Suppressor macrophage treated with lipopolysaccharide for 4 hours (primary cell): ENCODE measurements at regions not wholly inside any gene's neighbourhood (a gene's known extent, or its start where the extent isn't known, plus 50 kb on each side); places are given as distances from the start of the nearest gene placed in this dataset.
"Not testable (repeated sequence)": the region's sequence is repeated elsewhere in the genome, so short reads cannot be mapped to it uniquely, and the experiment has no call there.

ENCODE experiments used
- DNase-seq: peaks from one replicate; pipeline ENCODE4 v3.0.0-alpha.2; 2020

DNA sequence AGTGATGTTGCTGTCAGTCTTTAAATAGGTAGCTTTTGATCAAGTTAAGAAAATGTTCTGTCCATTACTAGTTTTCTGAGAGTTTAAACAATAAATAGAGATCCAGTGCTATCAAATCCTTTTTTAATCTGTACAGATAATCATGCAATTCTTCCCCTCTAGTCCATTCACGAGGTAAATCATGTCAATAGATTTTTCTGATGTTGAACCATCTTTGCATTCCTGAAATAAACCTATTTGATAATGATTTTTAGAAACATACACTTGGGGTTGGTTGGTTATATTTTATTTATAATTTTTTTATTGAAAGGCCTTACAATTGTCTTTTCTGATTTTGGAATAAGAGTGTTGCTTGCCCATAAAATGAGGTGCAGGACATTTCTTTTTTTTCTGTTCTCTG is 95.0 kb downstream of the FAM53A start:
- DNase-seq: no peak

DNA sequence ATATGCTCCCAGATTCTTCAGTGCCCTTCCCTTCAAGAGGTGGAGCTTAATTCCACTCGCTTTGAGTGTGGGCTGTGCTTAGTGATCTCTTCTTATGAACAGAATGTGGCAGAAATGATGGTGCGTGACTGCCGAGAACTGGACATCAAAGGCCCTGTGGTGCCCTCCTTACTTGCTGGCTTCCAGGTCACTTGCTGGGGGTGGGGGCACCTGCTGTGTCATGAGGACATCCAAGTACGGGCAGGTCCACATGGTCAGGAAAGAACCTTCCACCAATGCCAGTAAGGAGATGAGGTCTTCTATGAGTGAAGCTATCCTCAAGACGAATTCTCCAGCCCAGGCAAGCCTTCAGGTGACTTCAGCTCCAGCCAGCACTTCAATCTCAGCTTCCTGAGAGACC is 95.8 kb downstream of the FAM53A start:
- DNase-seq: no peak

DNA sequence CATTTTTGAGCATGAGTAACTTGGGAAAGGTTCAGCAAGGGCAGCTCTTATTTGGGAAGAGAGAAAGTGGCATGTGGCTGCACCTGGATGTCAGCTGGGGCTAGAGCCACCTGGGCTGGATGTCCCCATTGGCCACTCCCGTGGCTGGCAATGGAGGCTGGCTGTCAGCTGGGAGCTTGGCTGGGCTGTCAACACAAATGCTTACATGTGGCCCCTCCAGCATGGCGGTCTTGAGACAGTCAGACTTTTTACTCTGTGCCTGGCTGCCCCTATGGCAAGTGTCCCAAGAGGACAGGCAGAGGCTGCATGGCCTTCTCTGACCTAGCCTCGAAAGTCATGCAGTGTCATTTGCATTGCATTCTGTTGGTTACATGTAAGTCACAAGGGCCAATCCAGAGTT is 99.6 kb downstream of the FAM53A start:
- no peak for DNase-seq

DNA sequence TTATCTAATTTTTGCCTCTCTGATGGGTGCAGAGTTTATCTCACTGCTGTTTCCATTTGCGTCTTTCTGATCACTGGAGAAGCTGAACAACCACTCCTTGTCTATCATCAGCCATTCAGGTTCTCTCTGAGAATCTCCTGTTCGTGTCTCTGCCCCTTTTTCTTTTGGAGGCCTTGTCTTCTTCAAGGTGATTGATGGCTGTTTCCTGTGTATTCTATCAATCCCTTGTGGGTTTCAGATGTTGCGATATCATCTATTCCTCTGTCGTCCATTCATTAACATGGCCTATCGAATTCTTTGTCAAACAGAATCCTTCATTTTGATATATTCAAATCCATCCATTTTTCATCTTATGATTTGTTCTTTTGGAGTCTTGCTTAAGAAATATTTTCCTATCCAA is 100.3 kb downstream of the FAM53A start:
- DNase-seq: no peak

DNA sequence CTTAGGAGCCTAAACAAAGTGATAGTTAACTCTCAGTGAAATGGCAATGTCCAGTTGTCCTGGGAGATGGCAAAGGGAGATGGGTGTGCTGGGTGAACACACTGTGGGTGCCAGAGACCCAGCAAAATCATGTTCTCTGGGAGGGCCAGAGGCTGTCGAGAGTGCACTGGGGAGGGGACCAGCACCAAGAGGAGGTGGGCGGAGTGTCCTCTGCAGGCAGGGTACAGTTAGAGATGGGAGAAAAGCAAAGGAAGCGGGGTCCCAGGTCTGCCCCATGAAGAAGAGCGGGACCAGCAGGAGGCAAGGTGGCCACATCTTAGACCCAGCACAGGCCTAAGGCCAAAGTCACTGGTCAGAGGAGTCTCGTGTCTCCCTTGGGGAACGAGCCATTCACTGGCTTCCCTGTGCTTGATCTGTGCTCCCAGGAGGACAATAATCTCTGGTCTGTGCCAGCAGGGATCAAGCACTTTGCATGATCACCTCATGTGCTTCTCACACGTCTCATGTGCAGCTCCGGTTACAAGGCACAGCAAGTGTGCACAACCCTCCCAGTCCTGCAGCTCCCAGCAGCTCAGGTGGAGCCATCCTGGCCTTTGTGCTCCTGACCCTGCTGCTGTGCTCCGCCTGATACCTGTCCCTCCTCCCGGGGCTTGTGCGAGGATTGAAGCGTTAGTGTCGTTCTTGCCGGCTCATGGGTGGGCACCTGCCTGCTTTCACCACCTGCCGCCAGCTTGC is 100.9 kb downstream of the FAM53A start:
- DNase-seq: no peak

DNA sequence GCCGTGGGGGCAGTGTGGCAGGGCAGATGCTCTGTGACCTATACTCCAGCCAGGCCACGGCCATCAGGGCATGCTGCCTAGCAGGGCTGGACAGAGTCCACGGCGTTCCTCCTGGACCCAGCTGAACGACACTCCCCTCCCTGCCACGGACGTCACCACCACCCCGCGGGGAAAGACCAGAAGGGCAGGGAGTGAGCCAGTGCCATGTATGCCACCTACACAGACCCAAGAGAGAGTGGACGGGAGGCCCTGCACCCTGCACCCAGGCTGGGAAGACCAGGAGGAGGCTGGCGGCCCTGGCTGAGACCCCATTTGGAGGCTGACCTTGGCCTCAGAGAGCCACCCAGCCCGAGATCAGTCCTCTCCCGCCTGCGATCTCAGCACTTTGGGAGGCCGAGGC is 101.9 kb downstream of the FAM53A start:
- no peak for DNase-seq

DNA sequence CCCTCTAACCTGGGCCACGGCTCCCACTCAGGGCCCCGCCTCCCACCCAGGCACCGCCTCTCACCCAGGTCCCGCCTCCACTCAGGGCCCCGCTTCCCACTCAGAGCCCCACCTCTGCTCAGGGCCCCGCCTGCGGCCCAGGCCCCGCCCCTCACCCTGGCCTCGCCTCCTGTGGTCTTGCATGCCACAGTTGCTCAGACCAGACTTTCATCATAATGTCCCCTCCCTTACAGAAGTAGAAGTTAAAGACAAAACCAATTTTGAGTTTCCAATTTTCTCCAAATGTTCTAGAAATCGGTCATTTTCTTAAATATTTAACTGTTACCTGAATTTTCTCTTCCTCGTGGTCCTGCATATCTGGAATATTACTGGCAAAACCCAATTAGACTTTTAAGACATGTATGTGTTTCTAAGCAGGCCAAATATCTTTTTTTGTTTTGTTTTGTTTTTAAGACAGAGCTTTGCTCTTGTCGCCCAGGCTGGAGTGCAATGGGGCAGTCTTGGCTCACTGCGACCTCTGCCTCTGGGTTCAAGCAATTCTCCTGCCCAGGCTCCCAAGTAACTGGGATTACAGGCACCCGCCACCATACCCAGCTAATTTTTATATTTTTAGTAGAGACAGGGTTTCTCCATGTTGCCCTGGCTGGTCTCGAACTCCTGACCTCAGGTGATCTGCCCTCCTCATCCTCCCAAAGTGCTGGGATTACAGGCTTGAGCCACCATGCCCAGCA is 102.8 kb downstream of the FAM53A start:
- DNase-seq: peak; percentile 94

DNA sequence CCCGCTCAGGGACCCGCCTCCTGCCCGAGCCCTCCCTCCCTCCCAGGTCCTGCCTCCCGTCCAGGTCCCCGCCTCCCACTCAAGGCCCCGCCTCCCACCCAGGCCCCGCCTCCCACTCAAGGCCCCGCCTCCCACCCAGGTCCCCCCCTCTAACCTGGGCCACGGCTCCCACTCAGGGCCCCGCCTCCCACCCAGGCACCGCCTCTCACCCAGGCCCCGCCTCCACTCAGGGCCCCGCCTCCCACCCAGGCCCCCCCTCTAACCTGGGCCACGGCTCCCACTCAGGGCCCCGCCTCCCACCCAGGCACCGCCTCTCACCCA is 103.5 kb downstream of the FAM53A start:
- DNase-seq: not testable (repeated sequence)

DNA sequence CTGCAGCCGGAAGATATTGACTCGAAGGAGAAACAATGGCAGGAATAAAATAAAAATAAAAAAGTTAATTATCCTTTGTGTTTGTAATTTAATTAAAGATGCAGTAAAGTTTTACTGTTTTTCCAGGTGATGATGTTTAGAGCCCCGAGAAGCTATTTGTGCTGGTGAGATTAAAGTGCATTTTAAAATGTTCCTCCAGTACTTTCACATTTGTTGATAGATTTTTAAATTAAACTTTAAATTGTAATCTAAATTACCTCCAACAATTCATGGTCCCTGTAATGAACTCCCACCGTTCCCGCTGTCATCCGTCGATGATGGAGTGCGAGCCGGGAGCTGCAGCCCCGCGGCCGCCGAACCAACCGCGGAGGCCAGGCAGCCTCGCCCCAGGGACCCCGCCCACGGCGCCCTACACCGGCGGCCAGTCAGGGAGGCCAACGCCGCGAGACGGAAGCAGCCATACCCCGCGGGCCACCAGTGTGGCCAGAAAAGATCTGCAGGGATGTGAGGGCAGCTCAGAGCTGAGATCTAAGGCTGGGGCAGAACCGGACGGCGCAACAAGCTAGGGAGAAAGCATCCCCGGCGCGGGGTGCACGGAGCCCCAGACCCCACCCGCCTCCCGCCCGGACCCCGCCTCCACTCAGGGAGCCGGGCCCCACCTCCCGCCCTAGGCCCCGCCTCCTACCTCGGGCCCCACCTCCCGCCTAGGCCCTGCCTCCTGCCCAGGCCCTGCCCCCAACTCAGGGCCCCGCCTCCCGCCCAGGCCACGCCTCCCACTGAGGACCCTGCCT is 104.0 kb downstream of the FAM53A start:
- peak; percentile 95 for DNase-seq

DNA sequence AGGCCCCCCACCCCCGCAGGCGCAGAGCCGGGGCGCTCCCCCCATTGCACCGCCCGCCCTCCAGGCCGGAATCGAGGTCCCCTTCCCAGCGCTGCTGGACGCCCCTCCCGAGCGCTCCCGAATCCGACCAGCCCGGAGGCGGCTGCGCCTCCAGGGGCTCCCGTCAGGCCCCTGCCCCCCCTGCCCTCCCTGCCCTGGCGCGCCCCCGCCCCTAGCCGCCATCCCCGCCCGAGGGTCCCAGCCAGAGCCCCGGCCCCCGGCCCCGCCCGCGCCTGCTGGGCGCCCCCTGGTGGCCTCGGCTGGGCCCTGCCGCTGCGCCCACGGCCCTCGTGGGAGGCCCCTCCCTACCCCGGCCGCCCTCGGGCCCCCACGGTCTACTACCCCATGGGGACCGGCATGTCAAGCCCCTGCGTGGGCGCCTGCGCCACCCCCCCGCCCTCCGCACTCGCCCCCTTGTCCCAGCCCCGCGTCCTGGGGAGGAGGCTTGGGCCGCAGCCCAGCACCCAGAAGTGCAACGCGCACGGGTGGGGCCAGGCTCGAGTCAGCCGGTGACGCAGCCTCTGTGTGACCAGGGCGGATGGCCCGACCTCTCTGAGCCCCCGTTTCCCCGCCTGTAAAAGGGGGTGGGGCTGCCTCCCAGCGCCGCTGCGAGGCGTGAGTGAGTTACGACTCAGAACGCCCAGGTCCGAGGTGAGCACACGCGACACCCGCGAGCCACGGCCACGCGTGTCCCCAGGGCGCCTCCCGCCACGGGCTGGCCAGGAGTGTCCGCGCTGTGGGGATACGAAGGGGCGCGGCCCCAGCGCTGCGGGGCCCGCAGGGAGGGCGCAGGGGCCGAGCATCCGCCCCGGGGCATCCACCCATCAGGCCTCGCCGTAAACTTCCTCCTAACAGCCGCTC is 104.9 kb downstream of the FAM53A start:
- DNase-seq: peak; percentile 87

DNA sequence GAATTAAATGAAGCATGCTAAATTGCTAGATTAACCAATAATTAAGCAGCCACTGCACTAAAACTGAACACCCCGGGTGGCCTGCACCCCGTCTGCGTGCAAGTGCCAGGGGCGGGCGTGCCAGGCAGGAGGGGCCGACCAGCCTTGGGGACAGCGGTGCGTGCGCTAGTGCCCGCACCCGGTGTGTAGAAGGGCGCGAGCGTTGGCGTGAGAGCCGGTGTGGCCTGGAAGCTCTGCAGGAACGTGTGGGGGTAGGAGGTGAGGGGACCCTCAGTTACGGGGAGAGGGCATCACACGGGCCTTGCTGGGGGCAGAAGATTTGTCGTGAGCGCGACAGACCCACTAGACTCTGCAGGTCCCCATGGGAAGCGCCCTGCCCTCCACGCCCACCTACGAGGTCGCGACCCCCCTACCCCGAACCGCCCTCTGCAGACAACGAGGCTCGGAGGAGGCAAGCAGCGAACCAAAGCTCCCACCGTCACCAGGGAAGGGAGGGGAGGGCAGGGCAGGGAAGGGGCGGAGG is 105.8 kb downstream of the FAM53A start:
- DNase-seq: no peak

DNA sequence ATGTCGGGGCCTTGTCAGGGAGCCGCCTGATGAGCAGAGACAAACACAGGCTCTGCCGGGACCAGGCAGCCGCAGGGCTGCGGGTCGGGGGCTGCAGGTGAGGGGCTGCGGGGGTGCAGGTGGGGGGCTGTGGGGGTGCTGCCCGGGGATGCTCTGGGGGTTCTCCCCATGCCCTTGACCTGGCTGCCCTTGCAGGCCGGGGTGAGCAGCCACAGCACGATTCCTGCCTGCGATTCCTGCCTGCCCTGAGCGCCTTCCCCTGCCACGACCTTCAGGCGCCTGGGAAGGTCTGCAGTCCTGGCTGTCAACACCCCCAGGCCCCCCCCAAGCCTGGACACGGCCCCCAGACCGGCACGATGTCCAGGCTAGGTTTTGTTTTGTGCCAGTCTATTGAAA is 106.3 kb downstream of the FAM53A start:
- DNase-seq: no peak

DNA sequence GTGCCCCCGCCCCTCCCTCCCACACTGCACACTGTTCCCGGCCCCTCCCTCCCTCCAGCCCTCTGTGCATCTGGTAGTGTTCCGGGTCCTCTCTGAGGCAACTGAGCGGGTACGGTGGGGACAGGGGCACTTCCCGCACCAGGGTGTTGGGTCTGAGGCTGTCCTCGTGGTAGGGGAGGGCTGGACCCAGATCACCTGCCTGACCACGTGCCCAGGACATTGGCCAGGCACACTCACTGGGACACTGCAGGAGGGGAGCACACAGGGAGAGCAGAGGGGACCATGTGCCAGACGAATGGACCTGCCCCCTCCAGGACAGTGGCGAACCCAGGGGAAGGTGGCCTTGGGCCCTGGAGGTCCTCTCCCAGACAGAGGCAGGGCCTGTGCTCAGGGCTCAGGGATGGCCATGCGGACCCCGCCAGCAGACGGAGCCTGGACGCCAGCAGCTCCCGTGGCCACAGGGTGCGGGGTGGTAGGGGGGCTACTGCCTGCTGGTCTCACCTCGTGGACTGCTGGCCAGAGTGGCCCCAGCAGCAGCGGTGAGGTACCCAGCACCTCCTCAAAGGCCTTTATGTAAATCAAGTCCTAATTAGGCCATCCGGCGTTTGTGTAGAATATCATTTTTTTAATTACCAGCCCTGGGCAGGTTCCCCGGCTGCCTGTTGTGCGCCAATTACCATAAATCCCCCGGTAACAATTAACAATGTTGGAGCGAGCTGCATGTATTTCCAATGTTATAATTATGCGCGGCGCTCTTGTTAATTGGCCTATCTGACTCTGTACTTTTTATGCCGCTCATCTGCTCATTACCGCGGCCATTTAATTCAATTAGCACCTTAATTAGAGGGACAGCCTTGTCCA is 106.9 kb downstream of the FAM53A start:
- DNase-seq: no peak

DNA sequence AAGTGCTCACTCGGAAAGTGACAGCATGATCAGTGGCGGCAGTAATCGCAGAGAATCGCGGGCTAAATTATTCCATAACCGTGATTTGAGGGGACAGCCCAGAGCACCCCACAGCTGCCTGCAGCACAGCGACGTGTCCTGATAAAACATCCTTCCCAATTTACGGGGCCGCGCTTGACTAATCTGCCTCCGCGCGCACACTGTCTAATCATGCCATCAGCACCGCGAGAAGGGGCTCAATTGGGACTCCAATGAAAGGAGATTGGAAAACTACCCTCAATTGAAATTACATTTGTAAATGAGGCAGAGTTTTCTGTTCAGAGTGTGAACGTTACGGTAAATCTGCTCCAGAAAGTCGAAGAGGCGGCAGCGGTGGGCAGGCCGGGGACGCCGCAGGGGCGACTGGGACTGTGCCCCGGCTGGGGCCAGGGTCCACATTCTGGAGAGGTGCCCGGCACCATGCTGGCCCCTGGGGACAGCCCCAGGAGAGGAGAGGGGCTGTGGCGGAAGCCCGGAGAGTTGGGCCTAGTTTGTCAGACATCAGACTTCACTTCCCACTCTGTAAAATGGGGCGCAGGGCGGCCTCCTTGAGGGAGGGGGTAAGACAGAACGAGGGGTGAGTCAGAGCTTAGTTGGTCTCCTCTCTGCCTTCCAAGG is 107.7 kb downstream of the FAM53A start:
- DNase-seq: no peak

DNA sequence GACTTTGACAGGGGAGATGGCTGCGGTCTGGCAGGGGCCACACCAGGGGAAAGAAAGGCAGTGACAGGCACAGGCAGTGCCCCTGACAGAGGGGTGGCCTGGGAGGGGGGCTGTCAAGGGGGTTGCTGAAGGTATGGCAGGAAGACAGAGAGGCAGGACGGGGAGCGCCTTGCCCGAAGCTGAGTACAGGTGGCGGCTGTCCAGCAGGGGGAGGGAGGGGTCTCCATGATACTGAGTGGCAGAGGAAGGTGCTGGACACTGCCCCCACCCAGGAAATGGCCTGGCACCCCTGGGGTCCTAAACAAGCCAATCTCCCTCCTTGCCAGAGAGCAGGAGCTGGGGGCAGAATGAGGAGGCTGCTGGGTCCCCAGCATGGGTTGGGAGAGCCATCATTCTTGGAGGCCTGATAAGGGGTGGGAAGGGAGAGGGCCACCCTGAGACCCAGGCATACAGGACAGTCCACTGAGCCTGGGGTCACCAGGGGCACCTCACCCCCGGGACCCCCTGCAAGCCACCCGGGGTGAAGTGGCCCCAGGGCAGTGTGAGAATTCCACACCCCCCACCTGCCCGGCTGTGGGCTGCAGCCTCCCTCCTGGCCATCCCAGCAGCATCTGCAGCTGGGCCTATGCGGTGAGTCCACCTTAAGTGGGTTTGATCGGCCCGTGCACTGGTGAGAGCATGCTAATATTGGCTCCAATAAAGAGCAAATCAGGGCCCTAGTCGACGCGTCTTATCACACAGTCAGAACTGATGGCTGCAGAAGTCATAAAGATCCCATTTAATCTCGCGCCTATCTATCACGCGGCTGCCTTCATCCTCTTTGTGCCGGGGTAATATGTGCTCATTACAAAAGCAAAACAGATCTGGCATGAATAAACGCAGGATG is 108.5 kb downstream of the FAM53A start:
- no peak for DNase-seq

DNA sequence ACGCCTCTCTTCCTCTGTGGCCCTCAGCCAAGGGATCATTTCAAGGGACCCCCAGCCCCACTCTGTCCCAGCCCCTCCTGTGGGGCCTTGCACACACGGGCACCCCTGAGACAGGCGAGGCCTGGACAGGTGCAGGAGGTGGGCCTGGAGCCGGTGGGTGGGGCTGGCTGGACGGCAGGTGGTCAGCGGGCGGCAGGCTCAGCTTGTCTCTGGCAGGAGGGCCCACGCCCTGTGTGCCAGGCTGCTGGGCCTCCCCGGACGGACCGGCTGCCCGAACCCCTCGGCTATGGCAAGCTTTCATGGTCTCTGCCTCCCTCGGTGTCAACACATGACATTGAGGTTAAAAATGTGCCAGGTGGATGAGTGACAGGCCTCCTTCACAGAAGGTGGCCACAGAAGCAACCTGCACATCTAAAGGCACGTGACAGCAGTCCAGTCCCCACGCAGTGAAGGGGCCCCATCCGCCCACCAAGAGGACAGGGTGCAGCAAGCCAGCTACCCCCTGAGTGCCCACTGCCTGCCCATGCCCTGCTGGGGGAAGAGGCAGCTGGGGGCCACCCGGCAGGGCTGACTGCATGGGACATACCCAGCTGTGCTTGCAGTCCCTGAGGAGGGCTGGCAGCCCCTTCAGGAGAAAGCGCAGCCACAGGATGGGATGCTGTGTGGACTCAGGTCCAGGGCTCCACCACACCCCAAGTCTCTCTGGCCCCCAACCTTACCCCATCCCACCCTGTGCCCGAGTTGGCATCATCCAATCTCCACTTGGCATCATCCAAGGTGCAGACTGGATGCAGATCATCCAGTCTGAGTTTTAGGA is 109.3 kb downstream of the FAM53A start:
- DNase-seq: no peak

DNA sequence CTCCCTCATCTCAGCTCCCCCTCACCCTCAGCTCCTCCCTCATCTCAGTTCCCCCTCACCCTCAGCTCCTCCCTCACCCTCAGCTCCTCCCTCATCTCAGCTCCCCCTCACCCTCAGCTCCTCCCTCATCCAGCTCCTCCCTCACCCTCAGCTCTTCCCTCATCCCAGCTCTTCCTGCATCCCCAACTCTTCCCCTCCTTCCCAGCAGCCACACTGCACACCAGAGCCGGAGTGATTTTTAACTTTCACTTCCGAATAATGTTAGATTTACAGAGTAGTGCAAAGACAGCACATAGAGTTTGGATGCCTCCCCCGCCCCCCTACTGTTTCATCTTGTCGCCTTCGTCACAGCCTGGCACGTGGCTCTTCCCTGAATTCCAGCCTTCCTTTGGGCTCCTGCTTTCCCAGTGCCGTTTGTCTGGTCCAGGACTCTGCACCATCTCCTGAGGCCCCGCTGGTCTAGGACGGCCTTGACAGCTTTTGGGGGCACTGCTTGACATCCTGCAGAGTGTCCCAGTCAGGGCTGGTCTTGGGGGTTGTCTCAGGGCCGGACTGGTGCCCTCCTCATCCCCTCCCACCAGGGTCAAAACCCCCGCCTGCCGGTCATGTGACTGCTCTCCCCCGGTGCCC is 110.2 kb downstream of the FAM53A start:
- DNase-seq: no peak

DNA sequence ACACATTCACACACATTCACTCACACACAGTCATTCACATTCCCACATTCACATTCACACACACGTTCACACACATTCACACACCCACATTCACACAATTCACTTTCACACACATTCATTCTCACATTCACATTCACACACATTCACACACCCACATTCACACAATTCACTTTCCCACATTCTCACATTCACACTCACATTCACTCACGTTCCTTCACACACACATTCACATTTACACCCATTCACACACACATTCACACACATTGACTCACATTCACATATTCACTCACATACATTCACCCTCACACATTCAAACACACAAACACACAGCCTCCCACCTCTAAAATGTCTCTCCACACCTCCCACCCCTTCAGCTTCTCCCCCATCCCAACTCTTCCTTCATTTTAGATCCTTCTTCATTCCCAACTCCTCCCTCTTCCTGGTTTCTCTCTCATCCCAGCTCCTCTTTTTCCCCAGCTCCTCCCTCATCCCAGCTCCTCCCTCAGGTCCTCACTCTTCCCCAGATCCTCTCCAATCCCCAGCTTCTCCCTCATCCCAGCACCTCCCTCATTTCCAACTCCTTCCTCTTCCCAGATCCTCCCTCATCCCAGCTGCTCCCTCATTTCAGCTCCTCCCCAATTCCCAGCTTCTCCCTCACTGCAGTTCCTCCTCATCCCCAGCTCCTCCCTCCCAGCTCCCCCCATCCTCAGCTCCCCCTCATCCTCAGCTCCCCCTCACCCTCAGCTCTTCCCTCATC is 111.0 kb downstream of the FAM53A start:
- DNase-seq: no peak
